Endothelial cell of umbilical vein (primary cell): ENCODE measurements at regions not wholly inside any gene's neighbourhood (a gene's known extent, or its start where the extent isn't known, plus 50 kb on each side); places are given as distances from the start of the nearest gene placed in this dataset.

ENCODE experiments used
- CTCF ChIP-seq, 2 donors: IDR thresholded peaks; 1 replicate in 1 of 2; 2 replicates in 1 of 2; pipeline ENCODE4 v1.5.1; 2011; ENCODE audit warnings: low read length in 2 of 2, mild to moderate bottlenecking in 2 of 2, moderate library complexity in 2 of 2, control low read depth in 1 of 2, inconsistent platforms in 1 of 2, low read depth in 1 of 2; ENCODE audit not compliant: insufficient read depth in 1 of 2; ENCODE audit errors: extremely low read depth in 1 of 2
- EZH2 ChIP-seq: IDR thresholded peaks from 2 replicates; pipeline ENCODE4 v1.6.1; 2012; ENCODE audit warnings: borderline replicate concordance, low read depth, mild to moderate bottlenecking, moderate library complexity, low read length, inconsistent platforms; ENCODE audit not compliant: severe bottlenecking
- JUN ChIP-seq: IDR thresholded peaks from 2 replicates; pipeline ENCODE4 v1.6.1; 2011; ENCODE audit warnings: borderline replicate concordance, low read depth; ENCODE audit not compliant: insufficient read length, insufficient read depth
- MYC ChIP-seq: IDR thresholded peaks from one replicate; pipeline ENCODE4 v1.6.1; 2011; ENCODE audit warnings: mild to moderate bottlenecking, low read depth, low read length
- POLR2A ChIP-seq: IDR thresholded peaks from 2 replicates; pipeline ENCODE4 v1.6.1; 2012; ENCODE audit warnings: low read depth, mild to moderate bottlenecking, control low read depth, low read length
- POLR2AphosphoS5 ChIP-seq: IDR thresholded peaks from 2 replicates; pipeline ENCODE4 v1.6.1; 2012; ENCODE audit warnings: low read depth, mild to moderate bottlenecking, control low read depth, low read length, moderate library complexity; ENCODE audit not compliant: insufficient read depth
- TF ChIP-seq, protein P1 (sequence below): IDR thresholded peaks from 2 replicates; pipeline ENCODE4 v1.6.1; 2011; ENCODE audit not compliant: insufficient read depth, insufficient read length

GRCh38 chr10:61186408-61186807 lies 242.4 kb upstream of the RHOBTB1 start:
- no peak for TF ChIP-seq CTCF (IDR thresholded peaks at IDR 0.05; ENCODE audit: extremely low read depth in 1 of 2, insufficient read depth in 1 of 2, low read depth in 1 of 2, low read length in 2 of 2)
- no peak for TF ChIP-seq POLR2A
- TF ChIP-seq MYC, result no peak
- TF ChIP-seq EZH2, result no peak
- TF ChIP-seq, protein P1, sequence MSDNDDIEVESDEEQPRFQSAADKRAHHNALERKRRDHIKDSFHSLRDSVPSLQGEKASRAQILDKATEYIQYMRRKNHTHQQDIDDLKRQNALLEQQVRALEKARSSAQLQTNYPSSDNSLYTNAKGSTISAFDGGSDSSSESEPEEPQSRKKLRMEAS, result no peak
- no peak for TF ChIP-seq POLR2AphosphoS5
- TF ChIP-seq JUN, result no peak
